ENCODE measurements at regions not wholly inside any gene's neighbourhood (a gene's known extent, or its start where the extent isn't known, plus 50 kb on each side); places are given as distances from the start of the nearest gene placed in this dataset.

DNA sequence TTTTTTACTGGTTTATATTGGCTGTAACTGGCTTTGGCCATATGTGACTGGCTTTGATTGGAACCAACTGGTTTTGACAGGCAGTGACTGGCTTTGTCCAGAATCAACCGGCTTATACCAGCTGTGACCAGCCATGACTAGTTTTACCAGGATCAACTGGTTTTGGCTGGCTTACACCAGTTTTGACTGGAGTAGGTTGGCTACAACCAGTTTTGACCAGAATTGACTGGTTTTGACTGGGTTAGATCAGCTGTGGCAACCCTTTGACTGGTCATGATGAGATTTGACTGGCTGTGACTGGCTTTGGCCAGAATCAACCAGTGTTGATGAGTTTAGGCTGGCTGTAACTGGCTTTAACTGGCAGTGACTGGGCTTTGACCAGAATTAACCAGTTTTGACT lies 169.2 kb upstream of the AMOT start:
- TF ChIP-seq, protein P1, sequence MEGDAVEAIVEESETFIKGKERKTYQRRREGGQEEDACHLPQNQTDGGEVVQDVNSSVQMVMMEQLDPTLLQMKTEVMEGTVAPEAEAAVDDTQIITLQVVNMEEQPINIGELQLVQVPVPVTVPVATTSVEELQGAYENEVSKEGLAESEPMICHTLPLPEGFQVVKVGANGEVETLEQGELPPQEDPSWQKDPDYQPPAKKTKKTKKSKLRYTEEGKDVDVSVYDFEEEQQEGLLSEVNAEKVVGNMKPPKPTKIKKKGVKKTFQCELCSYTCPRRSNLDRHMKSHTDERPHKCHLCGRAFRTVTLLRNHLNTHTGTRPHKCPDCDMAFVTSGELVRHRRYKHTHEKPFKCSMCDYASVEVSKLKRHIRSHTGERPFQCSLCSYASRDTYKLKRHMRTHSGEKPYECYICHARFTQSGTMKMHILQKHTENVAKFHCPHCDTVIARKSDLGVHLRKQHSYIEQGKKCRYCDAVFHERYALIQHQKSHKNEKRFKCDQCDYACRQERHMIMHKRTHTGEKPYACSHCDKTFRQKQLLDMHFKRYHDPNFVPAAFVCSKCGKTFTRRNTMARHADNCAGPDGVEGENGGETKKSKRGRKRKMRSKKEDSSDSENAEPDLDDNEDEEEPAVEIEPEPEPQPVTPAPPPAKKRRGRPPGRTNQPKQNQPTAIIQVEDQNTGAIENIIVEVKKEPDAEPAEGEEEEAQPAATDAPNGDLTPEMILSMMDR (conservative IDR thresholded peaks at IDR 0.05; ENCODE audit: low read length) = no peak
- H3K4me3 ChIP-seq (ENCODE audit: low read length) = no peak overlapping the region
- no peak for DNase-seq (ENCODE audit: low read depth)

DNA sequence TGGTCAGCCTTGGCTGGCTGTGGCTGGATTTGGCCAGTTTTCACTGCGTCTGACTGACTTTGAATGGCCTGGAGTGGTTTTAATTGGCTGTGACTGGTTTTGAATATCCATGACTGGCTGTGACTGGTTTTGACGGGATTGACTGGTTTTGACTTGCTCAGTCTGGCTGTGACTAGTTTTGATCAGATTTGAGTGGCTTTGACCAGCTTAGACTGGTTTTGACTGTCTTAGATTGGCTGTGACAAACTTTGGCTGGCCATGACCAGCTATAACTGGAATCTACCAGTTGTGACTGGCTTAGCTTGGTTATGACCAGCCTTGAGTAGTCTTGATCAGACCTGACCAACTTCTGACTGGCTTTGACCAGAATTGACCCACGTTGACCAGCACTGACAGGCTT lies 168.4 kb upstream of the AMOT start:
- no peak overlapping the region for H3K4me3 ChIP-seq (ENCODE audit: low read length)
- TF ChIP-seq, protein P1 (conservative IDR thresholded peaks at IDR 0.05; ENCODE audit: low read length) = no peak
- DNase-seq (ENCODE audit: low read depth) = no peak

DNA sequence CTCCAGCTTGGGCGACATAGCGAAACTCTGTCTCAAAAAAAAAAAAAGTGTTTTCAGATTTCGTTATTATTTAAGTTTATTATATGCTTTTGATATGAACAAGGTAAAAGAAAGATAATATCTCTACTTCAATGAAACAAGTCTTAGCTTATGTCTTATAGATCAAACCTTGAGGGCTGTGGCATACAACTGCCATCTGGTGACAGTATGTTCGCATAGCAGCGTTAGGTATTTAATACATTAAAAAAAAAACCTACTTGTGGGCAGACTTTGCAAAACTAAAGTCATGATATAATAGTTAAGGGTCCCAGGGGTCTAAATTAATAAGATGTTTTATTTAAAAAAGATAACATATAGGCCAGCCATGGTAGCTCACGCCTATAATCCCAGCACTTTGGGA lies 161.2 kb upstream of the AMOT start:
- DNase-seq (ENCODE audit: low read depth) = peak; percentile 9
- no peak overlapping the region for H3K4me3 ChIP-seq (ENCODE audit: low read length)
- TF ChIP-seq, protein P1 (conservative IDR thresholded peaks at IDR 0.05; ENCODE audit: low read length) = peak; percentile 21

DNA sequence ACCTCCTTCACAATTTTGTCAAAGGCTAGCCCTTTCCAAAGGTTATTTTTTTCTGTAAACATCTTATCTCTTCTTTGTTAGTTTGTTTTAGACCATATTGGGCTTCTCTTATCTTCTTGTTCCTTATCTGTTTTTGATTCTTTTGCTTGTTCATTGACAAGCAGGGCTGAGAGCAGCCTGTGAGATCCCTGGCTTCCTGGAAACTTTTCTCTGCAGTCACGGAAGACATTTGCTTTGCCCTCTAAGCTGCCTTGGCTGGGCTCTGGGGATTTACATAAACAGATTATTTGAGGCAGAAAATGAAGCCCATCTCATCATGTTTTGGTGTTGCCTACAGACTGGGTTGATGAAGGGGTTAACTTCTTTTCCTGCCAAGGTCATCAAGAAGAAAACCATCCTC lies 157.4 kb upstream of the AMOT start:
- TF ChIP-seq, protein P1 (conservative IDR thresholded peaks at IDR 0.05; ENCODE audit: low read length) = no peak
- no peak for DNase-seq (ENCODE audit: low read depth)
- H3K4me3 ChIP-seq (ENCODE audit: low read length) = no peak overlapping the region

DNA sequence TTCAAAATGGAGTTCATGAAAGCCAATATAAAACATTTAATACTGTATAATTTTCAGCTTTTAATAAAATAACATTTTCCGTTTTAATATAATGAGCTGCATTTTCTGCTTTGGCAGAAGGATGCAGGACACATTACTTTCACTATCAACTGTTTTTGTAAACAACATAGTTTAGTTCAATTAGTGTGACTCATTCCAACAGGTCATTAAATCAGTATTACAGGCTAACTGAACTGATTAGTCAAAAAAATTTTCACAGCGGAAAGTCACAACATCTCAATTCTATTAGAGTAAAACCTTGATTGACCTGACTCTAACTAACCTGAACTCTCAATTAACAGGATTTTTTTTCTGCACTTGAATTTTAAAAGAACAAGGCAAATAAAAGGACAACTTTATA lies 151.2 kb upstream of the AMOT start:
- no peak overlapping the region for H3K4me3 ChIP-seq (ENCODE audit: low read length)
- TF ChIP-seq, protein P1 (conservative IDR thresholded peaks at IDR 0.05; ENCODE audit: low read length) = no peak

DNA sequence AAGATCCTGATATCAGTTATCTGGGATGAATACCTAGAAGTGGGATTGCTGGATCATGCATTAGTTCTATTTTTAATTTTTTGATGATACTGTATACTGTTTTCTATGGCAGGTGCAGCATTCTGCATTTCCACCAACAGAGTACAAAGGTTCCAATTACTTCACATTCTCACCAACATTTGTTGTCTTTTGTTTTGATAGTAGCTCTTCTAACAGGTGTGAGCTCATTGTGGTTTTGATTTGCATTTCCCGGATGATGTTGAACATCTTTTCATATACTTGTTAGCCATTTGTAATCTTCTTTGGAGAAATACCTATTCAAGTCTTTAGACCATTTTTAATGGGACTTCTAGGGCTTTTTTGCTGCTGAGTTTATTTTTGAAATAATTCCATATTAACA lies 139.2 kb upstream of the AMOT start:
- no peak overlapping the region for H3K4me3 ChIP-seq (ENCODE audit: low read length)
- TF ChIP-seq, protein P1 (conservative IDR thresholded peaks at IDR 0.05; ENCODE audit: low read length) = no peak
- DNase-seq (ENCODE audit: low read depth) = no peak

More for the DNA sequence above, 151.2 kb upstream of the AMOT start:
- no peak for DNase-seq (ENCODE audit: low read depth)

DNA sequence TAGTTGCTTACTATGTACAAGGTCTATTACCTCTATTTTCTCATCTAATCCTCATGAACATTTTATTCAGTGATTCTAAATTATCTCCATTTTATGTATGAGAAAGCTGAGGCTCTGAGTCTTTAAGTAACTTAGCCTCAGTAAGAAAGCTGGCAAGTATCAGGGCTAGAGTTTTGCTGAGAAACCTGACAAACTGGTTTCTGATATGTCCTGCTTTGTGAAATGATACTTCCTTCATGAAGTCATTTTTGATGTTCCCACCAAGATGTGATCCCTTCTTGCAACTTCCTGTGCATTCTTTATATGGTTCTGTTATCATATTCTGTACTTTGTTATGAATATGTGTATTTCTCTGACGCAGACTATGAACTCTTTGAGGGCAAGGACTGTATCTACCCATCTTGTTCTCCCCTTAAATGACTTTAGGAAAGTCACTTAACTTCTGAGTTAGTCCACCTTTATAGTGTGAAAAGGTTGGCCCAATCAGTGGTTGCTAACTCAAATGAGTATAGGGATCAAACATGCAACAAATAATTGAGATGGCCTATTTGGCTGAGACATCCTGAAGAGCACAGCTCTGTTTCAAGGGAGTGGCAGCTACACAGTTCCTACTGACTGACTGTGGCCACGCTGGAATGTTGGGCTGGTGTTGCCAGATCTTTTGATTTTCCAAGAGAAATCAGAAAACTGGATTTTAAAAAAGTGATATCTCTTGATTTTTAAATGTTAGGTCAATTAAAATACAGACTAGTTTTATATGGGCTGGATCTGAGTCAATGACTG lies 127.9 kb upstream of the AMOT start:
- TF ChIP-seq, protein P1 (conservative IDR thresholded peaks at IDR 0.05; ENCODE audit: low read length) = no peak
- no peak overlapping the region for H3K4me3 ChIP-seq (ENCODE audit: low read length)
- peak; percentile 9 for DNase-seq (ENCODE audit: low read depth)
